ENCODE measurements at regions not wholly inside any gene's neighbourhood (a gene's known extent, or its start where the extent isn't known, plus 50 kb on each side); places are given as distances from the start of the nearest gene placed in this dataset.

DNA sequence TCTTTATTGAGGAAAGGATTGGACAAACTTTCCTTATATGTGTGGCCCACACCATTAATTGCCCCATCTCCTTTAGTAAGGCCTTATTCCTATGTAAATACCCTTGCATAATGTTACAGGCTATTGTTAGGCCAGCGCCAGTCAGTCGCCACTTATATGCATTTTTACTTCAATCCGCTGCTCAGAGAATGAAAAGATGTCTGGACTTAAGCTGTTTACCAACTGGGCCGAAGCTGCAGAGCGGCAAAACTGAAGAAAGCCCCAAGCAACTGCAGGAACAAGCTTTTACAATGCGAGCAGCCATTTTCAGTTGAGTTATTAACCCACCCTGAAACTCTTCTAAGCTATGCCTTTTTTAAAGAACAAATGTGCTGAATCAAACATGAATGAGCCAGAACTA lies 92.1 kb upstream of the OTX2 start:
- H3K27ac ChIP-seq: no peak overlapping the region
- TF ChIP-seq, protein P1, sequence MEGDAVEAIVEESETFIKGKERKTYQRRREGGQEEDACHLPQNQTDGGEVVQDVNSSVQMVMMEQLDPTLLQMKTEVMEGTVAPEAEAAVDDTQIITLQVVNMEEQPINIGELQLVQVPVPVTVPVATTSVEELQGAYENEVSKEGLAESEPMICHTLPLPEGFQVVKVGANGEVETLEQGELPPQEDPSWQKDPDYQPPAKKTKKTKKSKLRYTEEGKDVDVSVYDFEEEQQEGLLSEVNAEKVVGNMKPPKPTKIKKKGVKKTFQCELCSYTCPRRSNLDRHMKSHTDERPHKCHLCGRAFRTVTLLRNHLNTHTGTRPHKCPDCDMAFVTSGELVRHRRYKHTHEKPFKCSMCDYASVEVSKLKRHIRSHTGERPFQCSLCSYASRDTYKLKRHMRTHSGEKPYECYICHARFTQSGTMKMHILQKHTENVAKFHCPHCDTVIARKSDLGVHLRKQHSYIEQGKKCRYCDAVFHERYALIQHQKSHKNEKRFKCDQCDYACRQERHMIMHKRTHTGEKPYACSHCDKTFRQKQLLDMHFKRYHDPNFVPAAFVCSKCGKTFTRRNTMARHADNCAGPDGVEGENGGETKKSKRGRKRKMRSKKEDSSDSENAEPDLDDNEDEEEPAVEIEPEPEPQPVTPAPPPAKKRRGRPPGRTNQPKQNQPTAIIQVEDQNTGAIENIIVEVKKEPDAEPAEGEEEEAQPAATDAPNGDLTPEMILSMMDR (conservative IDR thresholded peaks at IDR 0.05): no peak
- TF ChIP-seq ZFX (IDR thresholded peaks at IDR 0.05): no peak

DNA sequence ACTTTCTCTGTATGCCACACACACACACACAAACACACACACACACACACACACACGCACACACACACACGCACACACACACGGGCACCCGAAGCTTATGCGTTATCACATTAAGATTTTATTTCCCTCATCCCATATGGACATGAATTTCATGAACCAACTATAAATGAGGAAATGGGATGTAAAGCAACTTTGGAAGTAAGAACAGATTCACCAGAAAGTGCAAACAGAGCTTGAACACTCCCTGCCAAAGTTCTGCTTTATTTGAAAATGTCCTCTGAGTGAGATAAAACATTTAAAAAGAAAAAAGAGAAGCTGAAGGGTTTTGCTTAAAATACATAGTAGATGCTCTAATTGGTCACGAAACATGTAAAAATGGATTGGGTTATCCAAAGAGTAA lies 90.4 kb upstream of the OTX2 start:
- no peak overlapping the region for H3K27ac ChIP-seq
- TF ChIP-seq, protein P1 (conservative IDR thresholded peaks at IDR 0.05): no peak
- TF ChIP-seq ZFX (IDR thresholded peaks at IDR 0.05): no peak

DNA sequence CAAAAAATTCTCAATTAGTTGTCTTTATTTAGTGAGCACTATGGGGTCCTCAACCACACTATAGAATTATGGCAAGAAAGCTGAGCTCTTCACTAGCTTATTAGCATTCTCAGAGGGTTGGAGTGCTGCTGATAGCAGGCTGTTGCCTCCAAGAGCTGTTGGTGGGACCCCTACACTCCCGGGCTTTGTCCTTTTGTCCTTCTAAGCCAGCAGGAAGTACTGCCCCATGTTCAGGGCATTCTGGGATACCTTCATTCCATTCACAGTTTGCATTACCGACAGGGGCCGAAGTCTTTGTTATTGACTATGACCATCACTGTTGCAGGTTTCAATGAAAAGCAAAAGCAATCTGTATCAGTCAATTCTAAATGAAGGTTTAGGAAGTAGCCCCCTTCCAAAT lies 89.5 kb upstream of the OTX2 start:
- TF ChIP-seq, protein P1 (conservative IDR thresholded peaks at IDR 0.05): no peak
- no peak for TF ChIP-seq ZFX (IDR thresholded peaks at IDR 0.05)
- H3K27ac ChIP-seq: no peak overlapping the region; the same call in 1 of the 2 replicates

DNA sequence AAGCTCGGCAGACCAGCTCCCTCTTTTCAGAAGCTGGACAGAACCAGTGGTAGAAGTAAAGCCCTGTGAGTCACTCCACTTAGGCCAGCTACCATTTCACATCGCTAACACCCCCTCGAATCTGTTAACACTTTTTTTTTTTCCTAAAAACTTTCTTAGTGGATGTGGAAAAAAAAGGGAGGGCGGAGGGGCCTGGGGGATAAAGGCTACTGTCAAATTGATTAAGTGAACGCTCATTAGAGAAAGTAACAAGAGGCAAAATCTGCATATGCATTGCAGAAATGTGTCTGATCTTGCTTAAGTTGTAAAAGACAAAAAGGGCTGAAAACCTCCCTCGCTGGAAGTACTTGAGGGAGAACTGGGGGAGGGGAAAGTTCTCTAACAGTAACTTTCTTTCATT lies 86.6 kb upstream of the OTX2 start:
- TF ChIP-seq, protein P1 (conservative IDR thresholded peaks at IDR 0.05): no peak
- TF ChIP-seq ZFX (IDR thresholded peaks at IDR 0.05): no peak
- no peak overlapping the region for H3K27ac ChIP-seq

DNA sequence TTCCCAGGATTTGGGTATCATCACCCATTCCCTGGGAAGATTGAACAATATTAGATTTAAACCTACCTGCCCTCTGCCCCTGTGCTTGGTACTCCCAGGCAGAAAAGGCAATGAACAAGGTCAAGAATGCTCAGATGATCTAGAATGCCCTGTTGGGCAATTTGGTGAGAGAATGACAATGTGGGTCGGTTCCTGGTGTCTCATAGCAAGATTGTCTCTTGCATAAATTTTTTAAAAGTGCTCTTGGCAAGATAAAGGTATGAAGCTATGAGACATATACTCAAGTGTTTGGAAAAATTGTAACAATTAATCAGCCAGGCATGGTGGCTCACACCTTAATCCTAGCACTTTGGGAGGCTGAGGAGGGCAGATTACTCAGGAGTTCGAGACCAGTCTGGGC lies 86.0 kb upstream of the OTX2 start:
- TF ChIP-seq, protein P1 (conservative IDR thresholded peaks at IDR 0.05): no peak
- no peak for TF ChIP-seq ZFX (IDR thresholded peaks at IDR 0.05)
- no peak overlapping the region for H3K27ac ChIP-seq

DNA sequence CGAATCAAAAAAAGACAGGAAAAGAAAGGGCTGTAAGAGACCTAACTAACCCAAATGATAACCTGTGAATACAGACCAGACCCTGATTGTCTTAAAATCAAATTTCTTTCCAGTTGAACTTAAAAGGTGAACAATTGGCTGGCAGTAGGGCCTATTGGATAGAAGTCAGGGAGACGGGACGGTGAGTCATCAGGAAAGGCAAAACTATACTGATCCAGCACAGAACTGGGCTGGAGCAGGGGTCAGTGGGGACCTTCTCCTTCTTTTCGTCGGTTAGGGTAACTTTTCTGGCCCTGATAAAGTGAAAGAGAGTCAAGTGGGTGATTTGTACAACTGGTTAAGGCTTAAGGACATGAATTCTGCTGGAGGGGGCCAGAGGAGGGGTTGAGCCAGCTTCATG lies 84.9 kb upstream of the OTX2 start:
- TF ChIP-seq, protein P1 (conservative IDR thresholded peaks at IDR 0.05): no peak
- TF ChIP-seq ZFX (IDR thresholded peaks at IDR 0.05): no peak
- no peak overlapping the region for H3K27ac ChIP-seq

DNA sequence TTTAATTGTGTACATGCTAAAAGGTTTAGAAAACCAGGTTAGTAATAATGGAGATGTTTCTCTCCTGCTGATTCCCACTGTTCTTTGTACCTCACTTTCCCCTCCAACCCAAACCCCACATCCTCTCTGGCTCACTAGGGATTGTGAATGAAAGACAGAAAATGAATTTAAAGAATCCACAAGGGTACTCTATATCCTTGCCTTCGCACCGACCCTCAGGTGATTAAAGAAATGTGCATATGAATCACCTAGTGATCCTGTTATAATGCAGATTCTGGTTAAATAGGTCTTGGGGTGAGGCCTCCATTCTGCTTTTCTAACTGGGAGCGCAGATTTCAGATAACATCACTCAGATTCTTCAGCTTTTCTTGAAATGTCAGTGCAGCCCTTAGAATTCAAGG lies 84.3 kb upstream of the OTX2 start:
- TF ChIP-seq ZFX (IDR thresholded peaks at IDR 0.05): no peak
- TF ChIP-seq, protein P1 (conservative IDR thresholded peaks at IDR 0.05): no peak
- H3K27ac ChIP-seq: no peak overlapping the region
